ENCODE measurements at regions not wholly inside any gene's neighbourhood (a gene's known extent, or its start where the extent isn't known, plus 50 kb on each side); places are given as distances from the start of the nearest gene placed in this dataset.

DNA sequence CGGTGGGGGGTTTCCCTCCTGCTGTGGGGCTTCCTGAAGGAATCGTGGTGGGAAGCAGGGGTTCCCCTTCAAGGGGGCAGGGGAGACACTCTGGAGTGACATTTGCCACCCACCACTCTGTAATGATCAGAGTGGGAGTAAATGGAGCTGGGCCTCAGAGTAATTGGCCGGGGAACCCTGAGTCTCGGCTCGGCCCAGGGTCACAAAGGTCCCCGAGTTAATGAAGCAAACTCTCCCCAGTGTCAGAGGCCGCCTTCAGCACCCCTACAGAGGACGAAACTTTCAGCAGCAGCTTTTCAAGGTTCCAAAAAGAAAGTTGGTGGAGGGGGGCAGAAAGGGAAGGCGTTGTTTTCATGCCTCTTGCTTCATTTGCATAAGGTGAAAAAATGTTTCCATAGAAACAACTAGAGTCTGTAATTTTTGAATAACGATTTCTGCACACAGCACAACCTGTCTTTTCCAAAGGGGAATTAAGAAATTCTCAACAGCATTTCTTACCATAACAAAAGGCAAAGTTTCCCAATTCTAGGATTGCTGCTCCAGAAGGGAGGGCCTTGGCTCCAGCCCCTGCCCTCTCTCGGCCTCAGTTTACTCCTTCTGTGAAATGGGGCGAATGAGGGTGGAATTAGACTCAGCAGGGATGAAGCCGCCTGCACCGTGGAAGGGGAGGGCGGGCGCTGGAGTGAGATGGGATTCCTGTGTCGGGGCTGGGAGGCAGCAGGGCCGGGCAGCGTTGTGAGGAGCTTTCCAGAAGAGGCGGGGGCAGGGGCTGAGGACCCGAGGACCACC lies 67.0 kb upstream of the BEGAIN start:
- H3K36me3 Mint-ChIP-seq: no peaks in the 10 kb centered on the region
- H3K27ac Mint-ChIP-seq: no peak overlapping the region
- no peak overlapping the region for H3K4me3 Mint-ChIP-seq
- H3K27me3 Mint-ChIP-seq: peaks cover 2% of the 10 kb centered on the region
- H3K9me3 Mint-ChIP-seq: no peaks in the 10 kb centered on the region
- H3K4me1 Mint-ChIP-seq: peaks cover 9% of the 10 kb centered on the region

DNA sequence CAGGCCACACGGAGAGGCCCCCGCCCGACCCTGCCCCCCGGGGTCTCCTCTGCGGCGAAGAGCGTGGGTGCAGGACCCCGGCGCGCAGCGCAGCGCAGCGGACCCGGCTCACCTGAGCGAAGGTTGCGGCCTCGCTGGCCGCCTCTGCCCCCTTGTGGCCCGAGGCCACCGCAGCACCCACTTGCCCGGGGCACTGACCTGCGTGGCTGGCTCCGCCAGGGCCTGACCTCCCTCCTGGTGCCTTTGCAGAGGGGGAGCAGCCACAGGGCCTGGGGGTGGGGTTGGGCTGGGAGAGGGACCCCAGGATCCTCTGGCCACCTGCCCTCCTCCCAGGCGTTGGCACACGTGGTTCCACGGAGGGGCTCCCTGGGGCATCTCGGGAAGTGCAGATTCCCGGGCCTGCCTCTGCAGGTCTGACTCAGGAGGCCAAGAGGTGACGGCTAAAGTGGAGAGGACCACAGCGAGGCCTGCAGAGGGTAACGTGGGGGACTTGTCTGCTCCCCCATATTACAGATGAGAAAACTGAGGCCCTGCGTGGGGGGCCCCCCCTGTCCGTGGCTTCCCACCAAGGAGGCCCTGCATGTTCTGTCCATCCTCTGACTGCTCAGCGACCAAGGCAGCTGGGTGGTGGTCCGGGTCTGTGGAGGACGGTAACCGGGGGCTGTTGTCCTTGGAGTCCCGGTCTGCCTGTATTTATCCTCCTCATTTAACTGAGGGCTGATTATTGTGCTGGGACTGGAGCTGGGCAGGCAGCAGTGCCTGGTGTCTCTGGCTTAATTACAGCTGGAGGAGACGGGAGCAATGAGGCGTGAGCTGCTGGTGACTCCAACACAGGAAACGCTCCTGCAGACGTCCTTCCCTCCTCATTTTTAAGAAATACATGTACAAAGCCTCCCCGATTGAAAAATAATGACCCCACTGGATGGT lies 67.9 kb upstream of the BEGAIN start:
- Mint-ChIP-seq H3K27me3 (peaks cover 2% of the 10 kb centered on the region), H3K4me3 (no peak overlapping the region), H3K36me3 (no peaks in the 10 kb centered on the region), H3K4me1 (peaks cover 9% of the 10 kb centered on the region), H3K27ac (no peak overlapping the region), H3K9me3 (no peaks in the 10 kb centered on the region)

DNA sequence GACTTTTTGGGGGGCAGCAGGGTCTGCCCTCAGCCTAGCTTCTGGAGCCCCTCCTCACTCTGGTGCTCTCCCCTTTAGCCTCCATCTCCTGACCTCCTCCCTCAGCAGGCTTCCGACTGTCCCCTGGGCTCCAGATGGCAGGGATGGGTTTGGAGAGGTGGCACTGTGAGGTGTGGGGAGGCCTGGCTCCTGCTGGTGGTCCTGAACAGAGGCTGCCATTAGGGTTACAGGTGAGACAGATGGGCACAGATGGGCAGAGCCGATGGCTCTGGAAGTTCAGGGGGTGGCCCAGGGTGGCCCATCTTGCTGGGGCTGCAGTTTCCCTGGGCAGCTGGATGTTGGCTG lies 68.5 kb upstream of the BEGAIN start:
- H3K27ac Mint-ChIP-seq: no peak overlapping the region
- H3K27me3 Mint-ChIP-seq: peaks cover 2% of the 10 kb centered on the region
- peaks cover 9% of the 10 kb centered on the region for H3K4me1 Mint-ChIP-seq
- H3K9me3 Mint-ChIP-seq: no peaks in the 10 kb centered on the region
- no peaks in the 10 kb centered on the region for H3K36me3 Mint-ChIP-seq
- no peak overlapping the region for H3K4me3 Mint-ChIP-seq

DNA sequence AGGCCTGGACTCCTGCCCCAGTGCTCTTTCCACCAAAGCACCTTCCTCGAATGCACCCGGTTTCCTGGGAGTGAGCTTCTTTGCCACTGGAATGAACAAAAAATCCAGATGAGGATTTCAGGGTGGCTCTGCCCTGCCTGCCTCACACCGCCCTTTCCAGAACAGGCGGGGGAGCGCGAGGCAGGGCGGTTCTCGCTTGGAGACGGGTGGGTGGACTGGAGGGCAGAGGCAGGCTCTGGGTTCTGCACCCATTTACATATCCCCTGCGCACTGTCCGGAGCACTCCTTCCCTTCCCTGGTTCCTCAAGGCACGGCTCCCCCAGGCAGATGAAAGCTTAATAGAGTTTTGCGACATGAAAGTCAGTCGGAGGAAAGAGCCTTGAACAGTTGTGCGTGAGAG lies 69.7 kb upstream of the DLK1 start:
- Mint-ChIP-seq H3K4me1 (peaks cover 9% of the 10 kb centered on the region), H3K36me3 (no peaks in the 10 kb centered on the region), H3K27me3 (peaks cover 2% of the 10 kb centered on the region), H3K4me3 (no peak overlapping the region), H3K9me3 (no peaks in the 10 kb centered on the region), H3K27ac (no peak overlapping the region)

DNA sequence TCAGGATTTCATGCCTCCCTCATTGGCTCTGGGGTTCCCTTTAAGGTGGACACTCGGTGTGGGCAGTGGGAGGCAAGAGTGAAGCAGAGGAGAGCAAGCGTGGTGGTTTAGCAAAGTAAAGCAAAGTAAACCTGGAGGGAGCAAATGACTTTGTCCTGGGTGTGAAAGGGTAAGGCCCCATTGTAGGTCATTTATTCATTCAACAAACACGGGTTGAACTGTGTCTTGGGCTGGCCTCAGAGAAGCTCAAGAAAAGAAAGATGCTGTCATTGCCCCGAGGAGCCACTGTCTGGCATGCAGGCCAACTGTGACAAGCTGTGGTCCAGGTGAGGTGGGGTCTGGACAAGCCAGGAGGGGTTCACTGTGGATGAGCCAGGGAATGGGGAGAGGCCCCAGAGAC lies 68.9 kb upstream of the DLK1 start:
- peak overlapping the region; percentile 25 for H3K27ac Mint-ChIP-seq
- peaks cover 10% of the 10 kb centered on the region for H3K4me1 Mint-ChIP-seq
- H3K4me3 Mint-ChIP-seq: no peak overlapping the region

DNA sequence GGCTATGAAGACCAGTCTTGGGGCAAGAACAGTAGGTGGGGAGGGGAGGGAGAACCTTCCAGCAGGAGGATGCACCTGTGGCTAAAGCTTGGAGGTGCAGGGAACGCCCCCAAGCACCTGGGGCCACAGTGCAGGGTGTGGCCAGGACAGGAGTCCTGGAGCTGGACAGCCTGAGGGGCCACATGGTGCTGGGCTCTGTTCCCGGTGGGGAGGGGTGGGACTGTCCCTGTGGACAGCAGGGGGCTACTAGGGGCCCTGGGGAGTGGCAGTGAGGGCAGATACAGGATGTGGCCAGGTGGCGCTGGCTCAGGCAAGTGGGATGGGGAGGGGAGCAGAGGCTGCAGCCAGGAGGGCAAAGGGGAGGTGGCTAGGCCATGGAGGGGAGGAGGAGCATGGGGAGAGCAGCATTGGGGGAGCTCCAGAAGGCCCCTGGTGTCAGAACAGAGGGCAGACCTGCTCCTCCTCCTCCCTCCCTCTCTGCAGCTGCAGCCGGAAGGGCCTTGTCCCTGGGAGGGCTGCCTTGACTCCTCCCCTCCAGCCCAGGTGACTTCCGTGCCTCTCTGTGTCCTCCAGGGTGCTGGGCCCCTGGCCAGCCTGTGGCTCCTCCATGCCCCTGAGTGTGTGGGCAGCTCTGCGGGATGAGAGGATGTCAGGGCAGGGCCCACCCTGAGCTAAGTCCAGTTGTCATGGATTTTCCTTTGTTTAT lies 68.4 kb upstream of the DLK1 start:
- no peaks in the 10 kb centered on the region for H3K9me3 Mint-ChIP-seq
- H3K27ac Mint-ChIP-seq: peak overlapping the region; percentile 25
- H3K36me3 Mint-ChIP-seq: no peaks in the 10 kb centered on the region
- no peak overlapping the region for H3K4me3 Mint-ChIP-seq
- peaks cover 13% of the 10 kb centered on the region for H3K4me1 Mint-ChIP-seq
- H3K27me3 Mint-ChIP-seq: peaks cover 2% of the 10 kb centered on the region

More for the DNA sequence above, 68.9 kb upstream of the DLK1 start:
- Mint-ChIP-seq H3K9me3 (no peaks in the 10 kb centered on the region), H3K36me3 (no peaks in the 10 kb centered on the region), H3K27me3 (peaks cover 2% of the 10 kb centered on the region)

DNA sequence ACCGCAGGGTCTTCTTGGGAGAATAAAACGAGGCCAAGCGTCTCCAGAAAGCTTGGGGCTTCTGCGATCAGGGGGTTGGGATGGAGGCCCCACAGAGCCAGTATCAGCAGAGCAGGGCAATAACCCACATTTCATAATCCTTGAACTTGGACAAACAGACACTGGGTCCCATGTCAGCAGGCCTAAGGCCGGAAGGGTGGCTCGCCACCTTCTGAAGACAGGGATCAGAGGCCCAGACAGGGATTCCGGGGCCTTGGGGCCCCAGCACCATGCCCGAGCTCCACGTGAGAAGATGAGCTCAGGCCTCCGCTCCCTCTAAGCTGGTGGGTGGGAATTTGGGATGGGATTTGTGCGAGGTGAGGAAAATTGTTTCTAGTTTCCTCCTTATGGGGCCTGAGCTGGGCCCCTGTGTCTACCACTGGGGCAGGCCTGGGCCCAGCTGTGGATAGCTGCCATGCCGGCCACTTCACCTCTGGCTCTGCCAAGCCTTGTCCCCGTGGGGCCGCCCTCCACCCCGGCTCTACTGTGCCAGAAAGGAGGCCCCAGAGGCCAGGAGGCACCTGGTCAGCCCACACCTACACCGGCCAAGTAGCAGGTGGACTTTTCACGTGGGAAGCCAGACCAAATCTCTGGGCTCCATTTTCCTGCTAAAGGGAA lies 67.2 kb upstream of the DLK1 start:
- Mint-ChIP-seq H3K36me3 (no peaks in the 10 kb centered on the region), H3K4me1 (peaks cover 5% of the 10 kb centered on the region), H3K9me3 (no peaks in the 10 kb centered on the region), H3K4me3 (no peak overlapping the region), H3K27me3 (peaks cover 2% of the 10 kb centered on the region), H3K27ac (no peak overlapping the region)

DNA sequence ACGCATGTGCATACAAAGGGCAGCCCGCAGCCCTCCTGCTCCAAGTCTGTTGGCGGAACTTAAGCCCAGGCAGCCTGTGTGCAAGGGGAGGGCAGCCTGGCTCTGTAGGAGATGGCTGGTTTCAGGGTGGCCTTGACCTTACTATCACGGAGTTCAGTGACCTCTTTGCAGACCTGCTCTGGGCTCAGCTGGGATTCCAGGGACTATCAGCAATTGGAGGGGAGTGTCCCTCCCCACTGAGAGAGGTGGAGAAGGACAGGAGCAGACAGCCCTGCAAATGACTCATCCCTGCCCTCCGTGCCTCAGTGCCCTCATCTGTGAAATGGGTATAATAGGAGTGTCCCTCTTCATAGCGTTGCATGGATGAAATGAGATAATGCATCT lies 66.2 kb upstream of the DLK1 start:
- Mint-ChIP-seq H3K9me3 (no peaks in the 10 kb centered on the region), H3K27me3 (peaks cover 4% of the 10 kb centered on the region), H3K4me1 (peaks cover 4% of the 10 kb centered on the region), H3K4me3 (no peak overlapping the region), H3K36me3 (no peaks in the 10 kb centered on the region), H3K27ac (no peak overlapping the region)

DNA sequence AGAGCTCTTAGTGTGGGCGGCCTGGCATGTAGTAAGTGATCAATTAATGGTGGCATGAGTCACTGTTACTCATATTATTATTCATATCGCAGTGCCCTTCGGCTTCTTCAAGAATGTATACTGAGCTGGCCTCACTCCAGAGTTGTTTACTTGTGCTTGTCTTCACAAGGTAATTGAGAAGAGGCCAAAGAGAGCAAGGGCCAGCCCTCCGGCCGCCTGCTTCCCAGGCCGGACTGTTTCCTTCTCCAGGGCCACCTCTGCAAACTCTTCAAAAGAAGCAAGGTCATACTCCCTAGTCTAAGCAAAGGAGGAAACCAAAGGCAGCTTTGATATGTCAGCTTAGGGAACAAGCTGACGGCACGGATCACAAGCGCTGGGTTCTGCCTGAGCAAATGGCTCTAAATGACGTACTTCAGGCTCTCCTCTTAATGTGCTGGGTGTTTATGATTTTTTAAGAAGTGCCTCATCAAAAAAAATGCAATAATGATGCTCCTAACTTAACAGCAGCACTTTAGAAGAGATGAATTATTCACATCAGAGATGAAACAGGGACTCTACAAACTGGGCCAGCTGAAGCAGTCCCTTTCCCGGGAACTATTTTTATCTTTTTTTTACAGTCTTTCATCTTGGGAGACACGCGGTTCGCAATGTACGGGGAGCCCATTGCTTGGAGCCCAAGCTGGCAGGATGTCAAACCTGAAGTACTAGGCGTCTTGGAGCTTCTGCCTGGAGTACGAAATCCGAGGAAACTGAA lies 65.6 kb upstream of the DLK1 start:
- H3K4me1 Mint-ChIP-seq: peaks cover 4% of the 10 kb centered on the region
- no peaks in the 10 kb centered on the region for H3K36me3 Mint-ChIP-seq
- H3K4me3 Mint-ChIP-seq: no peak overlapping the region
- H3K27me3 Mint-ChIP-seq: peaks cover 4% of the 10 kb centered on the region
- H3K9me3 Mint-ChIP-seq: no peaks in the 10 kb centered on the region
- no peak overlapping the region for H3K27ac Mint-ChIP-seq

DNA sequence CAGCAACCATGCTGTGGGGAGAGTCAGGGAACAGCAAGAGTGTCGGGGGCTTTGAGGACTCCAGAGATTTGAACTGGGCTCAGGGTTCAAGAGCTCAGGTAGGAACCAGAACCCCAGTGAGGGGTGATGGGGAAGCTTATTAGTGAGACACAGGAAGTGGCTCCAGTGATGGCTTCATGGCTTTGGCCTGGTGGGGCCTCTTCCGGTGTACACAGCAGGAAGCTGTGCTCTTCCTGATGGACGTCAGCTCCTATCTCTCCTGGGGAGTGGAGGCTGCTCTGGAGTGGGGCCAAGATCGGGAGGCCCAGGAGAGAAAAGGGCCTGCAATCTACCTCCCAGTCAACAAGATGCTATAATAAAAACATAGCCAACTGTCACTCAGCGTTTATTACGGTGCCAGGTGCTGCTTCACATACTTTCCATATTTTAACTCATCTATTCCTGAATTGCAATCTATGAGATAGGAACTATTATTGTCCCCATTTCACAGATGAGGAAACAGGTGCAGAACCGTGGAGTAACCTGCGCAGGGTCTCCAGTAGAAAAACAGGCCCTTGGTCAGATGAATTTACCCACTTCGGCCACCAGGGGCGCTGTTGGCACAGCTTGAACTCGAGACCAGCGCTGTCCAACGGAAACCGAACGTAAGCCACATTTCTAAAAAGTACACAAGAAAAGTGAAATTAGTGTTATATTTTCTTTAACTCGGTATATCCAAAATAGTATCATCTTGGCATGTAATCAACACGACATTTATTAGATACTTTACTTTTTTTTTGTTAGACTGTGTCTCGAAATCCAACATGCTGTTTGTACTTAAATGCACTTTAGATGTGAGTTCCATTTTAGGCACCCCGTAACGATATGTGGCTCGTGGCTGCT lies 63.6 kb upstream of the DLK1 start:
- Mint-ChIP-seq H3K36me3 (no peaks in the 10 kb centered on the region), H3K4me3 (no peak overlapping the region), H3K9me3 (no peaks in the 10 kb centered on the region), H3K27ac (no peak overlapping the region), H3K27me3 (peaks cover 5% of the 10 kb centered on the region), H3K4me1 (peaks cover 4% of the 10 kb centered on the region)

DNA sequence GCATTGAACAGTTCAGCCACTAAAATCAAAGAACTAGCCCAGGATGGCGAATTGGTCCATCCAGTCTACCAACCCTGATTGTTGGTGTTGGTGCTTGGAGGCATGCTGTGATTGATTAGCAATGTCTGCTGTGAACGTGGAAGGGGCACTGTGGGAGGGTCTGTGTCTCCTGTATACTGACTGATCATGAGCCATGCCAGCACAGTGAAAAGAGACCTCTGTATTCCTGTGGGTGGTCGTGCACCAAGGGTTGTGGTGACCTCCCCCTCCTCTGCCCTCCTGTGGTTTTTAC lies 63.0 kb upstream of the DLK1 start:
- H3K4me1 Mint-ChIP-seq: peaks cover 4% of the 10 kb centered on the region

DNA sequence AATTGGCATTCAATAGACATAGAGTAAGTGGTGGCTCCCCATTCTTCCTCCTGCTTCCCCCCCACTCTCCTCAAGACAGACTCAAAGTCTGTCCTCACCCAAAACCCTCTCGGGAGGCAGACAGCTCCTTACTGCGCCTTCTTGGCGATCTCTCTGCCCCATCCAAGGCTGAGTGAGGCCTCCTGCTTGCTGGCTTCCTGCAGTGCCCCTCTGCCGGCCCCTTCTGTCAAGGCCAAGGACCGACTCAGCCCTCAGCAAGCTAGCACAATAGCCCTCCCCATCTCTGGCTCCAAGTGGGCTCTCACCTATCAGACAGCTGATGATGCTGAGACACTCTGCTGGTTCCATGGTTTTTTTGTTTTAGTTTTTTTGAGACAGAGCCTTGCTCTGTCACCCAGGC lies 62.5 kb upstream of the DLK1 start:
- Mint-ChIP-seq H3K4me3 (no peak overlapping the region), H3K4me1 (peaks cover 4% of the 10 kb centered on the region), H3K9me3 (no peaks in the 10 kb centered on the region), H3K27ac (no peak overlapping the region), H3K27me3 (peaks cover 5% of the 10 kb centered on the region), H3K36me3 (no peaks in the 10 kb centered on the region)

More for the DNA sequence above, 63.0 kb upstream of the DLK1 start:
- H3K4me3 Mint-ChIP-seq: no peak overlapping the region
- peak overlapping the region; percentile 62 for H3K27ac Mint-ChIP-seq
- peaks cover 5% of the 10 kb centered on the region for H3K27me3 Mint-ChIP-seq
- H3K9me3 Mint-ChIP-seq: no peaks in the 10 kb centered on the region
- H3K36me3 Mint-ChIP-seq: no peaks in the 10 kb centered on the region

DNA sequence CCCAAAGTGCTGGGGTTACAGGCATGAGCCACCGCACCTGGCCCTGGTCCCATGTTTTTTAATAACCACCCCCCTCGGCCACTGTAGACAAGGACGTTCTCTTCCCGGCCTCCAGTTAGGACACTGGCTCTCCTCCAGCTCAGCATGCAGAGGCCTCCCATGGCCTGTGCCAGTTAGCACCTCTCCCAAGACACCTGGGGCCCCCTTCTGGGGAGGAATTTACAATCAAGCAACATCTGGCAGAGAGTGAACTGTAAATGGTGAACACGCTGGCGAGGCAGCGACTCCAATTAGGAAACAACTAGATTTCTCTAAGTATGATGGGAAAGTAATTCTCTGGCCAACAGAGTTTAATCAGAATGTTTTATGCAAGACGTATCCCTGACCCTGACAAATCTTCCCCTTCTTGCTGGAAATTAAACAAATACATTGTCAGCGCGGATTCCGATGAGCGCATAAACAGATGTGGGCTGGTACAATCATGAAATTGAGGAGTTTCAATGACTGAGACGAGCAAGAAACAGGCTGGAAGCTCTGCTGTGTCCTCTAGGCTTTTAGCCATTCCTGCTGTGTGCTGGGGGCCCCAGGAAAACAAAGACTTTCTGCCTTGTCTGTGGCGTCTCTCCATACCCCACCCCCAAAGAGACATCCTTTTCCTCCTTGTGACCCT lies 61.7 kb upstream of the DLK1 start:
- Mint-ChIP-seq H3K36me3 (no peaks in the 10 kb centered on the region), H3K9me3 (no peaks in the 10 kb centered on the region), H3K4me1 (peaks cover 4% of the 10 kb centered on the region), H3K27ac (no peak overlapping the region), H3K27me3 (peaks cover 7% of the 10 kb centered on the region), H3K4me3 (no peak overlapping the region)

DNA sequence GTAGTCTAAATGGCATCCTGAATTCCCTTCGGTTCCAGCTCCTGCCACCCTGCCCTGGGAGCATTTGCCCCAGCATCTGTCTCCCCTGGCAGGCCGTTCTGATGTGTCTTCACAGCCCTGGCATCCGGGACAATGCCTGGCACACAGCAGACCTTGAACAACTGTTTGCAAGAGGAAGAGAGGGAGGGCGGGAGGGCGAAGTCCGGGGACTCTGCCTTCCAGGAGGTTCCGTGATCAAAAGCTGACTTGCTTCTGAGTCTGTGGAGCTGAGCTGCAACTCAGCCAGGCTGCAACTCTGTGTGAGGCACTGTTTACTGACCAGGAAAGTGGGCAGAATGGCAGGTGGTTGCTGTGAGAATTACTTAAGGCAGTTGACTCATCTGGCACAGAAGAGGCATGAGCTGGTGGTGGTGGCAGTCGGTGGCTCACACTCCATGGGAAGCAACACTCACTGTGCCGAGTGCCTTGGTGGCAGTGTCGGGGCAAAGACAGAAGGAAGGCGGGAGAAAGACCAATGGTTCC lies 61.1 kb upstream of the DLK1 start:
- H3K4me1 Mint-ChIP-seq: peaks cover 4% of the 10 kb centered on the region
- H3K36me3 Mint-ChIP-seq: no peaks in the 10 kb centered on the region
- peaks cover 7% of the 10 kb centered on the region for H3K27me3 Mint-ChIP-seq
- H3K9me3 Mint-ChIP-seq: no peaks in the 10 kb centered on the region
- H3K27ac Mint-ChIP-seq: peak overlapping the region; percentile 65
- no peak overlapping the region for H3K4me3 Mint-ChIP-seq

All from activated naive CD4-positive, alpha-beta T cell treated with anti-CD3 and anti-CD28 coated beads, Interleukin-2, amount 50 U/mL, for 24 hours (primary cell).